ENCODE measurements at regions not wholly inside any gene's neighbourhood (a gene's known extent, or its start where the extent isn't known, plus 50 kb on each side); places are given as distances from the start of the nearest gene placed in this dataset.

GRCh38 chr2:118711603-118712002 lies 135.8 kb downstream of the EN1 start:
- H3K4me1 Mint-ChIP-seq: peaks cover 5% of the 10 kb centered on the region
- Histone ChIP-seq H3K9ac (no peak overlapping the region), H3K4me3 (no peak overlapping the region), H3K4me2 (no peak overlapping the region), H3F3A (ENCODE audit: low read depth) (no peaks in the 10 kb centered on the region), H3K27ac (no peak overlapping the region), H3K4me1 (no peaks in the 10 kb centered on the region), H4K20me1 (ENCODE audit: low read depth) (no peaks in the 10 kb centered on the region), H2AFZ (replicated peaks) (no peak overlapping the region), H3K79me2 (ENCODE audit: low read depth) (no peaks in the 10 kb centered on the region), H3K36me3 (no peaks in the 10 kb centered on the region), H3K27me3 (no peaks in the 10 kb centered on the region), H3K9me3 (ENCODE audit: low read depth) (no peaks in the 10 kb centered on the region)
- TF ChIP-seq, protein P1, sequence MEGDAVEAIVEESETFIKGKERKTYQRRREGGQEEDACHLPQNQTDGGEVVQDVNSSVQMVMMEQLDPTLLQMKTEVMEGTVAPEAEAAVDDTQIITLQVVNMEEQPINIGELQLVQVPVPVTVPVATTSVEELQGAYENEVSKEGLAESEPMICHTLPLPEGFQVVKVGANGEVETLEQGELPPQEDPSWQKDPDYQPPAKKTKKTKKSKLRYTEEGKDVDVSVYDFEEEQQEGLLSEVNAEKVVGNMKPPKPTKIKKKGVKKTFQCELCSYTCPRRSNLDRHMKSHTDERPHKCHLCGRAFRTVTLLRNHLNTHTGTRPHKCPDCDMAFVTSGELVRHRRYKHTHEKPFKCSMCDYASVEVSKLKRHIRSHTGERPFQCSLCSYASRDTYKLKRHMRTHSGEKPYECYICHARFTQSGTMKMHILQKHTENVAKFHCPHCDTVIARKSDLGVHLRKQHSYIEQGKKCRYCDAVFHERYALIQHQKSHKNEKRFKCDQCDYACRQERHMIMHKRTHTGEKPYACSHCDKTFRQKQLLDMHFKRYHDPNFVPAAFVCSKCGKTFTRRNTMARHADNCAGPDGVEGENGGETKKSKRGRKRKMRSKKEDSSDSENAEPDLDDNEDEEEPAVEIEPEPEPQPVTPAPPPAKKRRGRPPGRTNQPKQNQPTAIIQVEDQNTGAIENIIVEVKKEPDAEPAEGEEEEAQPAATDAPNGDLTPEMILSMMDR (IDR thresholded peaks at IDR 0.05): no peak
- TF ChIP-seq EZH2 (IDR thresholded peaks at IDR 0.05): no peak
- H3K36me3 Mint-ChIP-seq: no peaks in the 10 kb centered on the region
- DNase-seq (ENCODE audit: low spot score): no peak
- H3K9me3 Mint-ChIP-seq: peaks cover 2% of the 10 kb centered on the region
- peaks cover 2% of the 10 kb centered on the region for H3K27me3 Mint-ChIP-seq (ENCODE audit: insufficient read depth, low read depth)
- no peak overlapping the region for H3K4me3 Mint-ChIP-seq
- H3K27ac Mint-ChIP-seq: no peak overlapping the region

GRCh38 chr2:118710481-118710880 lies 137.0 kb downstream of the EN1 start:
- Mint-ChIP-seq H3K4me1 (peaks cover 5% of the 10 kb centered on the region), H3K36me3 (no peaks in the 10 kb centered on the region), H3K27me3 (ENCODE audit: insufficient read depth, low read depth) (peaks cover 2% of the 10 kb centered on the region), H3K9me3 (peaks cover 2% of the 10 kb centered on the region), H3K4me3 (no peak overlapping the region), H3K27ac (no peak overlapping the region)
- H3K36me3 ChIP-seq: no peaks in the 10 kb centered on the region
- H3K9me3 ChIP-seq (ENCODE audit: low read depth): no peaks in the 10 kb centered on the region
- no peak overlapping the region for H3K4me3 ChIP-seq
- no peak overlapping the region for H3K27ac ChIP-seq
- H3K4me1 ChIP-seq: no peaks in the 10 kb centered on the region
- H3F3A ChIP-seq (ENCODE audit: low read depth): no peaks in the 10 kb centered on the region
- TF ChIP-seq, protein P1 (IDR thresholded peaks at IDR 0.05): no peak
- no peak for TF ChIP-seq EZH2phosphoT487 (IDR thresholded peaks at IDR 0.05)
- H2AFZ ChIP-seq (replicated peaks): no peak overlapping the region
- H3K4me2 ChIP-seq: no peak overlapping the region
- no peaks in the 10 kb centered on the region for H4K20me1 ChIP-seq (ENCODE audit: low read depth)
- no peaks in the 10 kb centered on the region for H3K79me2 ChIP-seq (ENCODE audit: low read depth)
- no peak overlapping the region for H3K9ac ChIP-seq
- no peak for DNase-seq (ENCODE audit: low spot score)
- H3K27me3 ChIP-seq: no peaks in the 10 kb centered on the region

- Mint-ChIP-seq H3K27ac (no peak overlapping the region), H3K4me1 (peaks cover 8% of the 10 kb centered on the region)
- TF ChIP-seq EZH2phosphoT487 (IDR thresholded peaks at IDR 0.05): no peak
- no peak for TF ChIP-seq EZH2 (IDR thresholded peaks at IDR 0.05)
- TF ChIP-seq, protein P1 (IDR thresholded peaks at IDR 0.05): no peak
These were observed 137.7 kb downstream of the EN1 start for GRCh38 chr2:118709786-118710185.

More at GRCh38 chr2:118709786-118710185, 137.7 kb downstream of the EN1 start:
- Histone ChIP-seq H3K4me3 (no peak overlapping the region), H3K9ac (no peak overlapping the region), H3F3A (ENCODE audit: low read depth) (no peaks in the 10 kb centered on the region), H2AFZ (replicated peaks) (no peak overlapping the region), H3K27ac (no peak overlapping the region), H3K79me2 (ENCODE audit: low read depth) (no peaks in the 10 kb centered on the region), H3K9me3 (ENCODE audit: low read depth) (no peaks in the 10 kb centered on the region), H3K27me3 (peaks cover 7% of the 10 kb centered on the region), H3K36me3 (no peaks in the 10 kb centered on the region), H3K4me1 (no peaks in the 10 kb centered on the region), H3K4me2 (no peak overlapping the region), H4K20me1 (ENCODE audit: low read depth) (no peaks in the 10 kb centered on the region)
- no peak overlapping the region for H3K4me3 Mint-ChIP-seq
- peaks cover 2% of the 10 kb centered on the region for H3K9me3 Mint-ChIP-seq
- H3K36me3 Mint-ChIP-seq: no peaks in the 10 kb centered on the region
- no peak for DNase-seq (ENCODE audit: low spot score)
- peaks cover 2% of the 10 kb centered on the region for H3K27me3 Mint-ChIP-seq (ENCODE audit: insufficient read depth, low read depth)

Data from neural progenitor cell (in vitro differentiated cells).